ENCODE measurements at regions not wholly inside any gene's neighbourhood (a gene's known extent, or its start where the extent isn't known, plus 50 kb on each side); places are given as distances from the start of the nearest gene placed in this dataset.

DNA sequence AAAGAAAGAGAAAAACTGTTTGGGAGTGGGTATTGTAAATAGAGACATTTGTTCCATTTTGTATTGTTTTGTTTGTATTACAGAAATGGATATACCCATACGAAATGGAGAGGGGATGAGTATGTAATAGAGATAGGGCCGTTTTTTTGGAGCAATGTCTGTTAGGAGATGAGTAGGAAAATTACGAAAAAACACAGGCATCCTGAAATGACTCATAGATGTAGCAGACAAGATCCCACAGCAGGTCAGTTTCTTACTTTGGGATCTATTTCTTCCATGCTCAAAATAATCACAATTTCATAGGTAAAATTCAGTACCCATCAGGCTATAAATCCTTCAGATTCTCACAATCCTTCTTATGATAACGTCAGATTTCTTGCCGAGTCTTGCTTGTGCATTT is 779.4 kb upstream of the SLITRK1 start:
- ATAC-seq (ENCODE audit: low read depth): no peak
- intact Hi-C loops (cut with micrococcal nuclease): no loop called here
- Histone ChIP-seq H2AK9ac (replicated peaks; ENCODE audit: low read depth, low read length, poor library complexity) (no peak overlapping the region), H3K14ac (replicated peaks; ENCODE audit: low read depth, low read length) (no peak overlapping the region), H2AFZ (replicated peaks; ENCODE audit: low read length, poor library complexity) (no peak overlapping the region), H3K56ac (ENCODE audit: extremely low read depth, insufficient read depth, low read length) (no peak overlapping the region), H3K36me3 (ENCODE audit: control insufficient read depth, insufficient read depth, low read length) (no peaks in the 10 kb centered on the region), H4K91ac (ENCODE audit: insufficient read depth, low read depth, low read length) (no peak overlapping the region), H3K27me3 (ENCODE audit: control insufficient read depth, insufficient read depth, low read length) (no peaks in the 10 kb centered on the region), H3K79me1 (ENCODE audit: low read depth in 1 of 2, low read length in 2 of 2) (no peaks in the 10 kb centered on the region), H2AK5ac (ENCODE audit: low read depth, low read length) (no peak overlapping the region), H4K20me1 (ENCODE audit: insufficient read depth, low read length) (no peaks in the 10 kb centered on the region), H3K27ac (ENCODE audit: insufficient read depth, low read length) (no peak overlapping the region), H3K4me2 (ENCODE audit: low read depth, low read length) (no peak overlapping the region), H3K4me1 (ENCODE audit: control insufficient read depth, insufficient read depth, low read length) (no peaks in the 10 kb centered on the region), H2BK120ac (ENCODE audit: low read depth, low read length) (no peak overlapping the region), H4K5ac (ENCODE audit: low read depth, low read length) (no peak overlapping the region), H2BK15ac (ENCODE audit: low read depth, low read length) (no peak overlapping the region), H3K23ac (ENCODE audit: low read depth, low read length) (no peak overlapping the region), H3K4me3 (ENCODE audit: insufficient read depth, low read depth, low read length) (no peak overlapping the region), H3K9ac (ENCODE audit: low read depth, low read length) (no peak overlapping the region), H3K9me3 (ENCODE audit: control insufficient read depth, insufficient read depth, low read length) (no peaks in the 10 kb centered on the region), H3K9me1 (ENCODE audit: insufficient read depth, low read length) (no peaks in the 10 kb centered on the region), H2BK20ac (ENCODE audit: low read depth, low read length) (no peak overlapping the region), H4K8ac (ENCODE audit: low read depth in 2 of 2, low read length in 2 of 2) (no peak overlapping the region), H3K4ac (ENCODE audit: low read depth, low read length) (no peak overlapping the region), H2BK5ac (ENCODE audit: low read depth, low read length, poor library complexity, severe bottlenecking) (no peak overlapping the region), H3K18ac (ENCODE audit: low read depth, low read length) (no peak overlapping the region)
- no TSS peak for BruUV-seq (replicated peaks)
- no peak for TF ChIP-seq MAZ (IDR thresholded peaks at IDR 0.05; ENCODE audit: borderline replicate concordance, low read depth, low read length)
- TF ChIP-seq MXI1 (IDR thresholded peaks at IDR 0.05; ENCODE audit: borderline replicate concordance, low read depth, low read length): no peak
- no peak for TF ChIP-seq MAFK (IDR thresholded peaks at IDR 0.05; ENCODE audit: low read depth, low read length)
- TF ChIP-seq, protein P1, sequence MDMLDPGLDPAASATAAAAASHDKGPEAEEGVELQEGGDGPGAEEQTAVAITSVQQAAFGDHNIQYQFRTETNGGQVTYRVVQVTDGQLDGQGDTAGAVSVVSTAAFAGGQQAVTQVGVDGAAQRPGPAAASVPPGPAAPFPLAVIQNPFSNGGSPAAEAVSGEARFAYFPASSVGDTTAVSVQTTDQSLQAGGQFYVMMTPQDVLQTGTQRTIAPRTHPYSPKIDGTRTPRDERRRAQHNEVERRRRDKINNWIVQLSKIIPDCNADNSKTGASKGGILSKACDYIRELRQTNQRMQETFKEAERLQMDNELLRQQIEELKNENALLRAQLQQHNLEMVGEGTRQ (IDR thresholded peaks at IDR 0.05; ENCODE audit: low read depth, low read length): no peak
- TF ChIP-seq RFX5 (IDR thresholded peaks at IDR 0.05; ENCODE audit: low read depth, low read length): no peak
- no peak for TF ChIP-seq BHLHE40 (IDR thresholded peaks at IDR 0.05; ENCODE audit: low read depth, low read length)
- TF ChIP-seq CHD1 (IDR thresholded peaks at IDR 0.05; ENCODE audit: low read depth, low read length): no peak
- TF ChIP-seq NFE2L2 (IDR thresholded peaks at IDR 0.05; ENCODE audit: low read depth, low read length): no peak
- no peak for TF ChIP-seq RCOR1 (IDR thresholded peaks at IDR 0.05; ENCODE audit: insufficient replicate concordance, low read length)
- TF ChIP-seq FOS (IDR thresholded peaks at IDR 0.05; ENCODE audit: low read depth, low read length): no peak
- no peak for TF ChIP-seq POLR2A (IDR thresholded peaks at IDR 0.05; ENCODE audit: low read depth, low read length)
- no peak for TF ChIP-seq CEBPB (IDR thresholded peaks at IDR 0.05; ENCODE audit: low read depth, low read length)
- TF ChIP-seq, protein P2, sequence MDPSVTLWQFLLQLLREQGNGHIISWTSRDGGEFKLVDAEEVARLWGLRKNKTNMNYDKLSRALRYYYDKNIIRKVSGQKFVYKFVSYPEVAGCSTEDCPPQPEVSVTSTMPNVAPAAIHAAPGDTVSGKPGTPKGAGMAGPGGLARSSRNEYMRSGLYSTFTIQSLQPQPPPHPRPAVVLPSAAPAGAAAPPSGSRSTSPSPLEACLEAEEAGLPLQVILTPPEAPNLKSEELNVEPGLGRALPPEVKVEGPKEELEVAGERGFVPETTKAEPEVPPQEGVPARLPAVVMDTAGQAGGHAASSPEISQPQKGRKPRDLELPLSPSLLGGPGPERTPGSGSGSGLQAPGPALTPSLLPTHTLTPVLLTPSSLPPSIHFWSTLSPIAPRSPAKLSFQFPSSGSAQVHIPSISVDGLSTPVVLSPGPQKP (IDR thresholded peaks at IDR 0.05; ENCODE audit: borderline replicate concordance, low read depth, low read length): no peak
- WGBS, 2 experiments (ENCODE audit: extremely low coverage in 2 of 2, insufficient read length in 1 of 2): 86% methylated on average over 1 of the region's 5 CpGs; no CpG with 5 or more reads in 1 of the 2 experiments
- ChIA-PET CTCF (no interaction called here), POLR2A (ENCODE audit: unreplicated experiment) (no interaction called here)
- dilution Hi-C loops (cut with HindIII; ENCODE audit: low sequenced_read_pairs, unreplicated experiment): no loop called here
- DNase-seq: peak; percentile 5
- in situ Hi-C loops (cut with MboI; ENCODE audit: low sequenced_read_pairs): no loop called here

Measured in IMR-90 (cell line).